HG03354 (cell line): ENCODE measurements at regions not wholly inside any gene's neighbourhood (a gene's known extent, or its start where the extent isn't known, plus 50 kb on each side); places are given as distances from the start of the nearest gene placed in this dataset.

Experiments
- ATAC-seq: cut with Tn5 transposase; IDR thresholded peaks from one replicate; pipeline ENCODE4 v1.9.1; 2021; ENCODE audit warnings: mild to moderate bottlenecking; ENCODE audit not compliant: unreplicated experiment, poor library complexity, severe bottlenecking

DNA sequence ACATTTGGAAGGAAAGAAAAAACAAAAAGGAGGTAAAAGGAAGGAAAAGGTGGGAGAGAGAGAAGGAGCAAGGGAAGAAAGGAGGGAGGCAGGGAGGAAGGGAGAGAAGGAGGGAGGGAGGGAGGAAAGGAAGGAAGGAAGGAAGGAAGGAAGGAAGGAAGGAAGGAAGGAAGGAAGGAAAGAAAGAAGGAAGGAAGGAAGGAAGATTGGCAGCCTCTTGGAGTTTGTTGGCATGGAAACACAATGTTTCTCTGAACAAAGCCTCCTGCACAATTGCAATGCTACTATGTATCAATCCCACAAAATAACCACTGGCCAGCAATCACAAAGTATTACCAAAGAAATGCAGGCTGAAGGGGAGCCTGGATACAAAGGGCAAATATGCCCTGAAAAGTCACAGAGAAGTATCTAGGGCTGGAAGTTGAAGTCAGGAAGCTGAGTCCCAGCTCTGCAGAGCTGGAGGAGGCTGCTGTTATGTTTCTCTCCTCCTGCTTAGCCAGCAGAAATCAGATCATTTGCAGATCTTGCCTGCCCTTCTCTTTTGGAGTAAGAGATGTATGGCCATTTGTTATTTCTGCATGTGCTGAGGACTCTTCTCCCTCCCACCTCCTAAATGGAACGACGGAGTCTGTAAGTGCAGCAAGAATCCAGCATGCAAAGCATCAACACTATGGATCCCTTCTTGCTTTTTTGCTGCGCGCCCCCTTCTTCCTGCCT lies 195.9 kb upstream of the LDB2 start:
- ATAC-seq: no peak

DNA sequence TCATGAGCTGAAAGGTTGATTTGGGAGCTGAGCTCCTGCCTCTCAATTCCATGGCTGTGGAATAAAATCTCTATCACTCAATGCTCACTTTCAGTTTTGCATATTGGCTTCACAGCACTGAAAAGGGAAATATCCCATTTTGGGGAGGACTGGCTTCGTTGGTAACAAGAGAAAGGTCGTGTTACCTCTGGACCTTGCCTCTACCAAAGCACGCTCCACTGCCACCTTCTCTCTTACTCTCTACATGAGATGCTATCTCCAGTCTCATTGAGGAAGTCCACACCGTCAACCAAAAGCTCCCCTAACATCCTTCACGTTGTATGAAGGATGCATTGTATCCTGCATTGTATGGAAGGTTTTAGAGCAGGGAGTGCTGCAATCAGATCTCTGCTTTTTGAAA lies 195.0 kb upstream of the LDB2 start:
- ATAC-seq: peak; percentile 17

DNA sequence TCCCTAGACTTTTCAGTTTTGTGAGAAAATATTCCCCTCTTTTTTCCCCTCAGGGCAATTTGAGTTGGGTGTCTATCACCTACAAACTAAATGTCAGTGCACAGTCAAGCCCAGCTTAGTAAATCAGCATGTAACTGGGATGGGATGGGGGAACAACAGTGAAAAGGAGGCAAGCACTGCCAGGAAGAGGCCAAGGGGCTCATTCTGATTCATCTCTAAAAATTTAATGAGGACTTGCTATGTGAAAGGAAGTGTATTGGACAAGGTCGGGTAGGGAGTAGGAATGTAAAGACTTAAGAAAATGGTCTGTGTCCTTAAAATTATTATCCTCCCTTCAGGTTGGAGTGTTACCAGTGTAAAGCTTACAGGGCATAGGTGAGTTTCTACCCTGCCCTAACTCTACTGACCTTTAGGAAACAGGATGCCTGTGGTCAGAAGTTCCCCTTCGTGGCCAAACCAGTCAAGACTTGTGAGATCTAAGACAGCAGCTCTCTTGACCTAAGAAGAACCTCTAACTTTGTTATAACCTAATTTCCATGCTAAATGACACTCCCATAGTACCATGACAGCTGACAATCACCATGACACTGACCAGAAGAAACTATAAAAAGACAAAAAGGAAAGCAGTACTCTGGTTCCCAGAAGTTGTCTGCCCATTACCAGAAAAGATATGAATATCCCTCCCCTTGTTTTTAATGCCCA lies 194.4 kb upstream of the LDB2 start:
- ATAC-seq: peak; percentile 92

DNA sequence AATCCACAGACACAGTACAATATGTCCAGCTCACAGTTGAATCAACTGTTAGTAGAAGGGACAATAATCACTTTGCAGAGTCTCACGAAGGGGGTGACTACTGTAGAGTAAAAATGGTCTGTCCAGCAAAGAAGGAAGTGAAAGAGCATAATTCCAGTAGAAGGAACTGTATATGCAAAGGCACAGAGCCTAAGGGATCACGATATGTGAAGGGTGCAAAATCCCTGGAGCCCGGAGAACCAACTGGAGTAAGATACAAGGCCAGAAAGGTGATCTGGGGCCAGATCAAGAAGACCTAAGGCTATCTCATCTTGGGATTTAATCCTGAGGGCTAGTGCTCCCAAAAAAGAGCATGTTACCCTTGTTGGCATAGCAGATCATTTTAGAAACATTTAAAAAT lies 192.7 kb upstream of the LDB2 start:
- ATAC-seq: no peak

- ATAC-seq: no peak
These were observed 191.6 kb upstream of the LDB2 start for GRCh38 chr4:17090063-17090462.

DNA sequence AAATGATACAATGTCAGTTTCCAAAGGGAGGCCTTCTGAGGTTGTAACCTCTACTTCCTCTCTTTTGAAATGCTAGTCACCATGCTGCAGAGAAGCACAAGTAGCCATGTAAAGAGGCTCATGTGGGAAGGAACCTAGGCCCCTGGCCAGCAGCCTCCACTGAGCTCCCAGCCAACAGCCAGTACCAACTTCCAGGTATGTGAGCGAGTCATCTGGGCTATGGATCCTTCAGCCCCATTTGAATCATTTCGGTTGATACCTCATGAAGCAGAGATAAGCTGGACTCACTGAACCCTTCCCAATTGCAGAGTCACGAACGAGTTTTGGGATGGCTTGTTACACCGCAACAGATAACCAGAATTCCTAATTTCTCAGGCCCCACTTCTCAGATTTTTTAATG lies 187.0 kb upstream of the LDB2 start:
- ATAC-seq: no peak

GRCh38 chr4:17082186-17082585 lies 183.7 kb upstream of the LDB2 start:
- no peak for ATAC-seq

DNA sequence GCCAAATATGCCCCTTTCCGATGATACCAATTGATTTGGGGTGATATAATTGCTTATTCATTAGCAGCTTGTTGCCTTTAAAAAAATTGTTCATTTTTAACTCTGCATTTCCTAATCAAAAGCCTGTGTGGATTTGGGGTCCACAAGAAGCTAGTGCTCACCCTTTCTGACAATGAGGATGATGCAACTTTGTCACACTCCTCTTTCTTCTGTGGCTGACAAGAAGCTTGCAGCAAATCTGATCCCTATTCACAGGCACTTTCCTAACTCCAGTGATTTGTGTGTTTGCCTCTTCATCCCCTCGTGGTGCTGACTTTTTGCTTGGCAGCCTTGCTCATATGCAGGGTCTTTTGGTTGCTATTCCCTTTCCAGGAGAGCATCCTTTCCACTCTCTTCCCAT lies 182.7 kb upstream of the LDB2 start:
- ATAC-seq: no peak

DNA sequence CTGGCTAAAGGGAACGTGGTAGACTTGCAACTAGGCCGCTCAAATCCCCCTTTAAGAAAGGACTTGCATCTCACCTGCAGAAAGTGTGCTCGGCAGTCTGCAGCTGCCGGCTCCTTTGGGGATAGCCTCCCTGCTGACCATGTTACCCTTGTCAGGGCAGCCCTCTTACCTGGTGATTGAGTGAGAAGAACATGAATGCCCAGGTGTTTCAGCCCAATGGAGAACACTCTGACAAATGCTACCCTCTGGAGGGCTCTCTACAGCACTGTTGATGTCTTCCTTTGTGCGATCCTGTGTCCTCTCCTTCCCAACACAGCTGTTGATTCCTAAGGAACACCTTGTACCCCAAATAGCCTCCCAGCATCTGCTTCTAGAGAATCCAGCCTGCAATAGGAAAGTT lies 178.7 kb upstream of the LDB2 start:
- ATAC-seq: no peak

- ATAC-seq: no peak
These were observed 174.0 kb upstream of the LDB2 start for GRCh38 chr4:17072483-17072882.

GRCh38 chr4:17068891-17069290 lies 170.4 kb upstream of the LDB2 start:
- ATAC-seq: no peak

DNA sequence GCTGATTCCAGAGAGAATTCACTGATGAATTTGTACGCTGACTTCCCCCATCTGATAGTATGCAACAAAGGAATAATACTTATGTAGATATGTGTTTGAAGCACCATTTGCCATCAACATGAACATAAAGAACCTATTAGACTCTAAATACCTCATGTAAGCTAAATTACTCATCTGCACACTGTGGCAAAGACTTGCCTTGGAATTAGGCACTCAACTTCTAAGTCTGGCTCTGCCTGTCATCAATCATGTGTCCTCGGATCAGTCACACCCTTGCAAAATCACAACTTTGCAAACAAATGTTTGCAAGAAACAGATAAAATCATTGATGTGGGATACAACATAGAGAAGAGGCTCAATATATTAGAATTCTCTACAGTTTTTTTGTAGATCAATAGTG lies 169.9 kb upstream of the LDB2 start:
- ATAC-seq: no peak

DNA sequence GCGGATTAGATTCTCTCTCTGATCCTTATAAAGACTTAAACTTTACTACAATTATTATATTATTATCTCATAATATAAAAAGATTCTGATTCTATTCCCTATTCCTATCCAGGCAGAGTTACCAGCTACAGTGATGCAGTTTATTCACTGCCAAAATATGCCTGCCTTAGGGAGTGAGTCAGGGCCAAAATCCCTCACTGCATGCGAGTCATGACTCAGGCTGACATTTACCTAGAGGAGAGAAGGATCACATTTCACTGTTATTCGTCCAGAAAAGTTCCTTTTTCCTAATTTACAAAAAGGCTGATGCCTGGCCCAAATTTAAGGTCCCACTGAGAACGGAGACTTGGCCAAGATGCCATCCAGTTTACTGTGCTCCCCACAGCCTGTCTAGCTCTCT lies 168.5 kb upstream of the LDB2 start:
- no peak for ATAC-seq

DNA sequence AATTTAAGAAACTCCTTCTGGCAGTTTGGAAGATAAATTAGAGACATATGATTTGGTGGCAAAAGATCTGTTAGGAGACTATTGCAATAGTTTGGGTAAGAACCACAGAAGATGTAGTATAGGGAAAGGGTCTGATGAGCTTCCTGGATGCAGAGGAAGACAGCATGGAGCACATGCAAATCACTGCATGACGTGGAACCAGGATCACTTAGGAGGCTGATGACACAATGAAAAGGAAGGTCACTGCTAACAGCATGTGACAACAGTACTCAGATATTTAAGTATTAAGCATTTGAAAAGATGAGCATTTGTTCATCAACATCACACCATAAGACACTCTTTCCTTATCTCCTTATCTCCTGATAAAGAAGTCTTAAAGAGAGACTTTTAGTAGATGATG lies 167.8 kb upstream of the LDB2 start:
- no peak for ATAC-seq

GRCh38 chr4:17065821-17066220 lies 167.4 kb upstream of the LDB2 start:
- ATAC-seq: no peak

DNA sequence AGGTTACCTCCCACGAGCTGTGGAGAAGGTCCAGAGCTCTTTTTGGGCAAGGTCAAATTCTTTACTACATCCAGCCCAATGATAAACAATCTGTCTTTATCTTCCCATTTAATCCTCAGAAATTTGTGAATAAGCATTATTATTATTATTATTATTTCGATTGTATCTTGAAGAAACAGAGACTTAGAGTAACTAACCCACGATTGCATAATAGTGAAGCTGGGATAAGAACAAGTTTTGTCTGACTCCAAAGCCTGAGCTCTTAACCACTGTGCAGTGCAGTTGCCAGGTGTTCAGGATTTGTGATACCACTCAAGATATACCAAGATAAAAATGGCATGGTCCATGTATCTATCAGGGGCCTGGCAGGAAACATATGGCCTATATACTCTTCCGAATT lies 166.5 kb upstream of the LDB2 start:
- no peak for ATAC-seq

DNA sequence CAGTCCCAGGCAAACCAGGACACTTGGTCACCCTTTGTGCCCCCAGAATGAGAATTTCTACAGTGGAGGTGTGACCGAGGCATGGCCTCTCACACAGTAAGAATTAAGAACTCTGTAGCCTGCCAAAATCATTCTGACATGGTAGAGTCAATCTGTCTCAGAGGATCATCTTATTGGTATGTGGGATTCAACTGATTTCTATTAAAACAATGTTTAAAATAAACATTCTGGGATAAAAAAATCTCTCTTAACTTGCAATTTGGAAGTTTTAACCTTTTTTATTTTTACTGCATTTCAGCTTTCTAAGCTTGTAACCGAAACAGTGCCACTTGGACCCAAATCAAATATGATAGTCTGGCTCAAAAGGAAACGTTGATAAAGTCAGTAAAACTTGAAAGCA lies 165.4 kb upstream of the LDB2 start:
- ATAC-seq: no peak

GRCh38 chr4:17060230-17060629 lies 161.8 kb upstream of the LDB2 start:
- no peak for ATAC-seq

GRCh38 chr4:17058916-17059741 lies 160.7 kb upstream of the LDB2 start:
- no peak for ATAC-seq

DNA sequence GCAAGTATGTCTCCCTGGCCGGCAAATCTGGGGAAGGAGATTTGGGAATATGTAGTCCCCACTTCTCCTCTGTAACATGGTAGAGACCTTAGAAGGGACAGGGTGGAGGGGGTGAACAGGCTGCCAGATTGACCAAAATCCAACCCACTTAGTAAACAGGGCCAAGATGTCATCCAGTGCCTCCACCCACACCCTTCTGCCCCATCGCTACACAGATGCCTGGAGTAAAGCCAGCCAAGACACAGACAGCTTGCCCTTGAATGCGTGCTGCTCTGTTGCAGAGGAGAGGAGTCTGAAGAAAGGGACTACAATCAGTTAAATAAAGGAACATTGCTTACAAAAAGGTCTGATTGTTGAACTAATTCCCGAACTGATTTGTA lies 160.1 kb upstream of the LDB2 start:
- no peak for ATAC-seq

DNA sequence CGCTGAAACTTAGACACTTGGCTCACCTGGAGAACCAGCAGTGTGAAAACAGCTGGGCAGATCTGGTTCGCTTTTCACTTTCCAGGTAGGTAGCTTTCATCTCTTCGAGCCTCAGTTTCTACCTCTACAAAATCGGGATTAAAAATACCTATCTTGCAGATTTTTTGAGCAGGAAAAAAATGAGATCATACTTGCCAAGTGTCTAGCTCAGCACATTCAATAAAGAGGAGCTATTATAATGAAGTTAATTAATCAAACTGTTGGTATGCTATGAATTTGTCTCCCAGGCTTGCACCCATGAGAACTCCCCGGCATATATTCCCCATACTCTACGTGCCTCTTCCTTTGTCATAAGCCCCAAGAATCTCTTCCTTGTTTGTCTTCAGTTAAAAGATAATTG lies 158.6 kb upstream of the LDB2 start:
- ATAC-seq: no peak
